Dendritic cell treated with granulocyte-macrophage colony-stimulating factor and Interleukin-4, amounts not matched to agents 40 ng/mL and 50 ng/mL, for 4 days (primary cell): ENCODE measurements at regions not wholly inside any gene's neighbourhood (a gene's known extent, or its start where the extent isn't known, plus 50 kb on each side); places are given as distances from the start of the nearest gene placed in this dataset.

Experiments used
- H3K27ac Mint-ChIP-seq: one replicate; pipeline ENCODE4 v1.8.0; 2022; ENCODE audit warnings: mild to moderate bottlenecking, mixed read lengths
- H3K27me3 Mint-ChIP-seq: one replicate; pipeline ENCODE4 v1.8.0; 2022; ENCODE audit warnings: mild to moderate bottlenecking, mixed read lengths
- H3K36me3 Mint-ChIP-seq: one replicate; pipeline ENCODE4 v1.8.0; 2022; ENCODE audit warnings: low read depth, mixed read lengths
- H3K4me1 Mint-ChIP-seq: one replicate; pipeline ENCODE4 v1.8.0; 2022; ENCODE audit warnings: low read depth, mixed read lengths
- H3K4me3 Mint-ChIP-seq: one replicate; pipeline ENCODE4 v1.8.0; 2022; ENCODE audit warnings: mild to moderate bottlenecking, moderate library complexity, mixed read lengths
- H3K9me3 Mint-ChIP-seq: one replicate; pipeline ENCODE4 v1.8.0; 2022; ENCODE audit warnings: mixed read lengths
- intact Hi-C: fragments of 100-400 bp; cut with micrococcal nuclease; formaldehyde crosslinking; loops from one replicate; pipeline ENCODE4 v1.15.0; 2022

- no peak overlapping the region for H3K27ac Mint-ChIP-seq
- intact Hi-C loops: no loop called here
- peaks cover 32% of the 10 kb centered on the region for H3K27me3 Mint-ChIP-seq
- H3K9me3 Mint-ChIP-seq: no peaks in the 10 kb centered on the region
- no peaks in the 10 kb centered on the region for H3K4me1 Mint-ChIP-seq
- H3K36me3 Mint-ChIP-seq: no peaks in the 10 kb centered on the region
- H3K4me3 Mint-ChIP-seq: no peak overlapping the region
Observed at GRCh38 chr1:47568763-47569162, 130.9 kb downstream of the FOXD2 start.

GRCh38 chr1:47569261-47569660 lies 131.4 kb downstream of the FOXD2 start:
- no peak overlapping the region for H3K27ac Mint-ChIP-seq
- H3K4me3 Mint-ChIP-seq: no peak overlapping the region
- H3K4me1 Mint-ChIP-seq: no peaks in the 10 kb centered on the region
- H3K9me3 Mint-ChIP-seq: no peaks in the 10 kb centered on the region
- intact Hi-C loops: no loop called here
- H3K36me3 Mint-ChIP-seq: no peaks in the 10 kb centered on the region
- H3K27me3 Mint-ChIP-seq: peaks cover 29% of the 10 kb centered on the region

- peaks cover 29% of the 10 kb centered on the region for H3K27me3 Mint-ChIP-seq
- no peaks in the 10 kb centered on the region for H3K36me3 Mint-ChIP-seq
- intact Hi-C loops: no loop called here
- no peaks in the 10 kb centered on the region for H3K9me3 Mint-ChIP-seq
- no peaks in the 10 kb centered on the region for H3K4me1 Mint-ChIP-seq
- H3K27ac Mint-ChIP-seq: no peak overlapping the region
- H3K4me3 Mint-ChIP-seq: no peak overlapping the region
Observed at GRCh38 chr1:47569681-47570470, 132.0 kb downstream of the FOXD2 start.

- Mint-ChIP-seq H3K36me3 (no peaks in the 10 kb centered on the region), H3K27me3 (peaks cover 29% of the 10 kb centered on the region), H3K9me3 (no peaks in the 10 kb centered on the region), H3K27ac (no peak overlapping the region), H3K4me1 (no peaks in the 10 kb centered on the region), H3K4me3 (no peak overlapping the region)
- intact Hi-C loops: no loop called here
Observed at GRCh38 chr1:47571161-47571560, 133.3 kb downstream of the FOXD2 start.

- Mint-ChIP-seq H3K27me3 (peaks cover 29% of the 10 kb centered on the region), H3K36me3 (no peaks in the 10 kb centered on the region), H3K9me3 (no peaks in the 10 kb centered on the region), H3K27ac (no peak overlapping the region), H3K4me3 (no peak overlapping the region), H3K4me1 (no peaks in the 10 kb centered on the region)
- intact Hi-C loops: no loop called here
Observed at GRCh38 chr1:47571952-47572351, 134.1 kb downstream of the FOXD2 start.

GRCh38 chr1:47572731-47573430 lies 135.0 kb downstream of the FOXD2 start:
- Mint-ChIP-seq H3K4me1 (no peaks in the 10 kb centered on the region), H3K36me3 (no peaks in the 10 kb centered on the region), H3K27me3 (peaks cover 29% of the 10 kb centered on the region), H3K4me3 (no peak overlapping the region), H3K27ac (no peak overlapping the region), H3K9me3 (no peaks in the 10 kb centered on the region)
- intact Hi-C loops: no loop called here

- intact Hi-C loops: no loop called here
- H3K4me3 Mint-ChIP-seq: no peak overlapping the region
- H3K27me3 Mint-ChIP-seq: peaks cover 22% of the 10 kb centered on the region
Observed at GRCh38 chr1:47574451-47575165, 136.8 kb downstream of the FOXD2 start.

GRCh38 chr1:47575855-47576757 lies 138.3 kb downstream of the FOXD2 start:
- no peak overlapping the region for H3K27ac Mint-ChIP-seq
- H3K4me3 Mint-ChIP-seq: no peak overlapping the region
- intact Hi-C loops: no loop called here
- H3K4me1 Mint-ChIP-seq: no peaks in the 10 kb centered on the region
- H3K36me3 Mint-ChIP-seq: no peaks in the 10 kb centered on the region
- H3K9me3 Mint-ChIP-seq: no peaks in the 10 kb centered on the region
- peaks cover 12% of the 10 kb centered on the region for H3K27me3 Mint-ChIP-seq

More at GRCh38 chr1:47574451-47575165, 136.8 kb downstream of the FOXD2 start:
- no peaks in the 10 kb centered on the region for H3K36me3 Mint-ChIP-seq
- H3K27ac Mint-ChIP-seq: no peak overlapping the region
- no peaks in the 10 kb centered on the region for H3K9me3 Mint-ChIP-seq
- H3K4me1 Mint-ChIP-seq: no peaks in the 10 kb centered on the region

- H3K9me3 Mint-ChIP-seq: no peaks in the 10 kb centered on the region
- no peaks in the 10 kb centered on the region for H3K4me1 Mint-ChIP-seq
- intact Hi-C loops: no loop called here
- H3K36me3 Mint-ChIP-seq: no peaks in the 10 kb centered on the region
- H3K27me3 Mint-ChIP-seq: peaks cover 8% of the 10 kb centered on the region
- H3K27ac Mint-ChIP-seq: no peak overlapping the region
- no peak overlapping the region for H3K4me3 Mint-ChIP-seq
Observed at GRCh38 chr1:47576758-47577115, 138.9 kb downstream of the FOXD2 start.

GRCh38 chr1:47577303-47578025 lies 139.6 kb downstream of the FOXD2 start:
- H3K27ac Mint-ChIP-seq: no peak overlapping the region
- H3K27me3 Mint-ChIP-seq: peaks cover 3% of the 10 kb centered on the region
- H3K9me3 Mint-ChIP-seq: no peaks in the 10 kb centered on the region
- intact Hi-C loops: no loop called here
- no peaks in the 10 kb centered on the region for H3K4me1 Mint-ChIP-seq
- no peak overlapping the region for H3K4me3 Mint-ChIP-seq
- no peaks in the 10 kb centered on the region for H3K36me3 Mint-ChIP-seq

- Mint-ChIP-seq H3K4me1 (no peaks in the 10 kb centered on the region), H3K27ac (no peak overlapping the region), H3K9me3 (no peaks in the 10 kb centered on the region), H3K4me3 (no peak overlapping the region), H3K36me3 (no peaks in the 10 kb centered on the region), H3K27me3 (peaks cover 3% of the 10 kb centered on the region)
- intact Hi-C loops: no loop called here
Observed at GRCh38 chr1:47578026-47578720, 140.3 kb downstream of the FOXD2 start.

- no peak overlapping the region for H3K27ac Mint-ChIP-seq
- peaks cover 3% of the 10 kb centered on the region for H3K27me3 Mint-ChIP-seq
- intact Hi-C loops: no loop called here
- H3K36me3 Mint-ChIP-seq: no peaks in the 10 kb centered on the region
- H3K9me3 Mint-ChIP-seq: no peaks in the 10 kb centered on the region
- H3K4me3 Mint-ChIP-seq: no peak overlapping the region
- H3K4me1 Mint-ChIP-seq: no peaks in the 10 kb centered on the region
Observed at GRCh38 chr1:47578721-47579419, 141.0 kb downstream of the FOXD2 start.
